H9 (cell line): ENCODE measurements at regions not wholly inside any gene's neighbourhood (a gene's known extent, or its start where the extent isn't known, plus 50 kb on each side); places are given as distances from the start of the nearest gene placed in this dataset.

Source experiments
- DNase-seq: peaks from one replicate; pipeline ENCODE4 v3.0.0-alpha.2; 2017
- H2AFZ ChIP-seq: one replicate; pipeline ENCODE4 v1.6.1; 2013; ENCODE audit warnings: mild to moderate bottlenecking, low read length, control low read depth, moderate library complexity
- H2AK5ac ChIP-seq: 2 replicates; pipeline ENCODE4 v1.6.1; 2013; ENCODE audit warnings: low read length, control low read depth, mixed read lengths; ENCODE audit not compliant: insufficient read length
- H2BK120ac ChIP-seq: one replicate; pipeline ENCODE4 v1.6.1; 2013; ENCODE audit warnings: low read depth, mild to moderate bottlenecking, low read length, control low read depth, inconsistent platforms; ENCODE audit not compliant: poor library complexity, severe bottlenecking
- H2BK12ac ChIP-seq: 2 replicates; pipeline ENCODE4 v1.6.1; 2013; ENCODE audit warnings: low read length, control low read depth, mixed read lengths, low read depth; ENCODE audit not compliant: insufficient read length
- H2BK15ac ChIP-seq: 2 replicates; pipeline ENCODE4 v1.6.1; 2013; ENCODE audit warnings: low read depth, low read length, control low read depth
- H2BK20ac ChIP-seq: one replicate; pipeline ENCODE4 v1.6.1; 2013; ENCODE audit warnings: low read depth, mild to moderate bottlenecking, low read length, control low read depth, inconsistent platforms; ENCODE audit not compliant: poor library complexity, severe bottlenecking
- H2BK5ac ChIP-seq: 2 replicates; pipeline ENCODE4 v1.6.1; 2013; ENCODE audit warnings: low read length, control low read depth, mixed read lengths; ENCODE audit not compliant: insufficient read length
- H3K14ac ChIP-seq: 2 replicates; pipeline ENCODE4 v1.6.1; 2013; ENCODE audit warnings: low read length, control low read depth; ENCODE audit not compliant: insufficient read depth
- H3K18ac ChIP-seq: 2 replicates; pipeline ENCODE4 v1.6.1; 2013; ENCODE audit warnings: low read depth, mild to moderate bottlenecking, mixed read lengths, low read length, control low read depth; ENCODE audit not compliant: insufficient read length
- H3K23ac ChIP-seq: 2 replicates; pipeline ENCODE4 v1.6.1; 2013; ENCODE audit warnings: low read length, control low read depth, mixed read lengths, low read depth; ENCODE audit not compliant: insufficient read length
- H3K23me2 ChIP-seq: 2 replicates; pipeline ENCODE4 v1.6.1; 2013; ENCODE audit warnings: low read depth, mild to moderate bottlenecking, mixed read lengths, low read length, control low read depth; ENCODE audit not compliant: insufficient read length, poor library complexity, severe bottlenecking
- H3K27ac ChIP-seq: 2 replicates; pipeline ENCODE4 v1.5.1; 2013; ENCODE audit warnings: low read length, control low read depth, mixed read lengths, low read depth; ENCODE audit not compliant: insufficient read length
- H3K27me3 ChIP-seq: 2 replicates; pipeline ENCODE4 v1.6.1; 2013; ENCODE audit warnings: low read length, control low read depth, inconsistent platforms; ENCODE audit not compliant: insufficient read depth
- H3K4ac ChIP-seq: 2 replicates; pipeline ENCODE4 v1.6.1; 2013; ENCODE audit warnings: low read depth, mild to moderate bottlenecking, control low read depth, inconsistent platforms, low read length, moderate library complexity
- H3K4me1 ChIP-seq: 2 replicates; pipeline ENCODE4 v1.6.1; 2013; ENCODE audit warnings: low read length, control low read depth, inconsistent platforms; ENCODE audit not compliant: insufficient read depth
- H3K4me2 ChIP-seq: 2 replicates; pipeline ENCODE4 v1.6.1; 2013; ENCODE audit warnings: low read length, control low read depth, mixed read lengths; ENCODE audit not compliant: insufficient read length, insufficient read depth
- H3K56ac ChIP-seq: 2 replicates; pipeline ENCODE4 v1.6.1; 2013; ENCODE audit warnings: low read depth, mild to moderate bottlenecking, mixed read lengths, low read length, control low read depth; ENCODE audit not compliant: insufficient read length
- H3K79me1 ChIP-seq: 2 replicates; pipeline ENCODE4 v1.6.1; 2013; ENCODE audit warnings: low read depth, mild to moderate bottlenecking, moderate library complexity, low read length, control low read depth, inconsistent platforms; ENCODE audit not compliant: insufficient read depth, poor library complexity, severe bottlenecking
- H3K79me2 ChIP-seq: 2 replicates; pipeline ENCODE4 v1.6.1; 2013; ENCODE audit warnings: low read length, control low read depth, inconsistent platforms; ENCODE audit not compliant: insufficient read depth
- H3K9ac ChIP-seq: 2 replicates; pipeline ENCODE4 v1.6.1; 2013; ENCODE audit warnings: low read length, control low read depth, mixed read lengths; ENCODE audit not compliant: insufficient read length; ENCODE audit errors: extremely low read depth
- H3K9me3 ChIP-seq: one replicate; pipeline ENCODE4 v1.6.1; 2013; ENCODE audit warnings: low read depth, low read length, inconsistent platforms; ENCODE audit not compliant: control insufficient read depth
- H3T11ph ChIP-seq: one replicate; pipeline ENCODE4 v1.6.1; 2013; ENCODE audit warnings: mild to moderate bottlenecking, low read length, control low read depth, inconsistent platforms
- H4K20me1 ChIP-seq: one replicate; pipeline ENCODE4 v1.6.1; 2013; ENCODE audit not compliant: control insufficient read depth, insufficient read length, insufficient read depth
- H4K5ac ChIP-seq: 2 replicates; pipeline ENCODE4 v1.6.1; 2013; ENCODE audit warnings: low read depth, mild to moderate bottlenecking, mixed read lengths, low read length, control low read depth; ENCODE audit not compliant: insufficient read length
- H4K8ac ChIP-seq: replicated peaks from 2 replicates; pipeline ENCODE4 v1.6.1; 2013; ENCODE audit warnings: low read length, control low read depth, mixed read lengths, low read depth; ENCODE audit not compliant: insufficient read length
- H4K91ac ChIP-seq: 2 replicates; pipeline ENCODE4 v1.6.1; 2013; ENCODE audit warnings: low read depth, mild to moderate bottlenecking, moderate library complexity, mixed read lengths, low read length, control low read depth; ENCODE audit not compliant: insufficient read length
- H3K27ac Mint-ChIP-seq, 3 experiments: 2 replicates in 2 of 3; 3 replicates in 1 of 3; pipeline ENCODE4 v1.8.0; 2020 to 2021; ENCODE audit warnings: mixed read lengths in 3 of 3, mild to moderate bottlenecking in 1 of 3, moderate library complexity in 1 of 3
- H3K27me3 Mint-ChIP-seq: 2 replicates; pipeline ENCODE4 v1.8.0; 2021; ENCODE audit warnings: low read depth, mild to moderate bottlenecking, moderate library complexity, mixed read lengths
- H3K36me3 Mint-ChIP-seq, 3 experiments: 2 replicates in 2 of 3; 3 replicates in 1 of 3; pipeline ENCODE4 v1.8.0; 2020 to 2021; ENCODE audit warnings: low read depth in 3 of 3, mixed read lengths in 3 of 3; ENCODE audit not compliant: insufficient read depth in 1 of 3
- H3K4me1 Mint-ChIP-seq, 2 experiments: 2 replicates each; pipeline ENCODE4 v1.8.0; 2020; ENCODE audit warnings: mixed read lengths in 2 of 2
- H3K4me3 Mint-ChIP-seq, 2 experiments: 2 replicates in 1 of 2; 3 replicates in 1 of 2; pipeline ENCODE4 v1.8.0; 2020 to 2021; ENCODE audit warnings: mild to moderate bottlenecking in 2 of 2, mixed read lengths in 2 of 2, moderate library complexity in 1 of 2
- H3K9me3 Mint-ChIP-seq, 2 experiments: 2 replicates in 1 of 2; 3 replicates in 1 of 2; pipeline ENCODE4 v1.8.0; 2020; ENCODE audit warnings: mild to moderate bottlenecking in 2 of 2, mixed read lengths in 2 of 2, moderate library complexity in 1 of 2
- WGBS: extraction: QIAGEN DNeasy Blood & Tissue Kit; methylation state at CpG from one replicate; pipeline ENCODE4 v1.1.7; 2013; ENCODE audit warnings: missing lambda C conversion rate, low lambda C conversion rate, mixed read lengths; ENCODE audit not compliant: insufficient read length; ENCODE audit errors: extremely low coverage; 5-methylcytosine and 5-hydroxymethylcytosine counted together
- TF ChIP-seq, protein P1 (sequence below): fragments of 200-600 bp; sonication (generic); conservative IDR thresholded peaks from 3 replicates; pipeline ENCODE4 v1.8.0; 2021; ENCODE audit warnings: antibody characterized with exemption, mild to moderate bottlenecking

DNA sequence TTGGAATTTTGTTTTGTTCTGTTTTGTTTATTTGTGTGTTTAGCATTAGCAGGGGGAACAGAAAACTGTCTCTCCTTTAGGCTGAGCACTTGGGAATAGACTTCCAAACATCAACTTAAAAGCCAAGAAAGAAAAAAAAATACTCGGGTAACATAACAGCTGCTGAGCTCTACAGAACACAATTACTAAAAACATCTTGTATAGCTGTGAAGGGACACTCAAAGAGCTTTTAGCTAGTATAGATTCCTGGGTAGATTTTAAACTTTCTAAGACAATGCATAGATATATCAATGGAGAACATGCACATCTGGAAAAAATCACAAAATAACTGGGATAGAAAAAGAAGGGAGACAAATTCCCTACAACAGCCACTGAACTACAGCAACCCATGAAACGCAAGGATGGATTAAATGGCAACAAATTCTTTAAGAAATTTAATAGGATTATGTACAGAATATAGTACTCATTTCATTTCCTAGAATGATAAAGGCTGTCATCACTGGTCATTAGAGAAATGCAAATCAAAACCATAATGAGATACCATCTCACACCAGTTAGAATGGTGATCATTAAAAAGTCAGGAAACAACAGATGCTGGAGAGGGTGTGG, 174.3 kb upstream of the KRR1 start:
- WGBS: no CpG with 5 or more reads among the region's 2 CpGs
- Mint-ChIP-seq H3K9me3 (peaks cover 8 to 11% of the 10 kb centered on the region in 2 experiments; a peak in 4 of 5 replicates), H3K36me3 (peaks cover 3 to 8% (median 8%) of the 10 kb centered on the region in 3 experiments), H3K27ac (no peak overlapping the region), H3K4me3 (no peak overlapping the region), H3K4me1 (peaks cover 16 to 18% of the 10 kb centered on the region in 2 experiments), H3K27me3 (no peaks in the 10 kb centered on the region; the same call in 1 of the 2 replicates)
- no peaks in the 10 kb centered on the region for H3K23me2 ChIP-seq
- H3K79me2 ChIP-seq: no peaks in the 10 kb centered on the region
- no peak overlapping the region for H4K8ac ChIP-seq
- H2BK20ac ChIP-seq: no peak overlapping the region
- TF ChIP-seq, protein P1, sequence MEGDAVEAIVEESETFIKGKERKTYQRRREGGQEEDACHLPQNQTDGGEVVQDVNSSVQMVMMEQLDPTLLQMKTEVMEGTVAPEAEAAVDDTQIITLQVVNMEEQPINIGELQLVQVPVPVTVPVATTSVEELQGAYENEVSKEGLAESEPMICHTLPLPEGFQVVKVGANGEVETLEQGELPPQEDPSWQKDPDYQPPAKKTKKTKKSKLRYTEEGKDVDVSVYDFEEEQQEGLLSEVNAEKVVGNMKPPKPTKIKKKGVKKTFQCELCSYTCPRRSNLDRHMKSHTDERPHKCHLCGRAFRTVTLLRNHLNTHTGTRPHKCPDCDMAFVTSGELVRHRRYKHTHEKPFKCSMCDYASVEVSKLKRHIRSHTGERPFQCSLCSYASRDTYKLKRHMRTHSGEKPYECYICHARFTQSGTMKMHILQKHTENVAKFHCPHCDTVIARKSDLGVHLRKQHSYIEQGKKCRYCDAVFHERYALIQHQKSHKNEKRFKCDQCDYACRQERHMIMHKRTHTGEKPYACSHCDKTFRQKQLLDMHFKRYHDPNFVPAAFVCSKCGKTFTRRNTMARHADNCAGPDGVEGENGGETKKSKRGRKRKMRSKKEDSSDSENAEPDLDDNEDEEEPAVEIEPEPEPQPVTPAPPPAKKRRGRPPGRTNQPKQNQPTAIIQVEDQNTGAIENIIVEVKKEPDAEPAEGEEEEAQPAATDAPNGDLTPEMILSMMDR: no peak
- no peak overlapping the region for H2BK12ac ChIP-seq
- no peak for DNase-seq
- no peak overlapping the region for H2AFZ ChIP-seq
- no peak overlapping the region for H3K27ac ChIP-seq
- H3T11ph ChIP-seq: no peak overlapping the region
- no peak overlapping the region for H2BK120ac ChIP-seq
- H4K20me1 ChIP-seq: no peaks in the 10 kb centered on the region
- no peak overlapping the region for H3K23ac ChIP-seq
- H2BK15ac ChIP-seq: no peak overlapping the region
- no peak overlapping the region for H3K56ac ChIP-seq
- no peak overlapping the region for H2BK5ac ChIP-seq
- H3K79me1 ChIP-seq: no peaks in the 10 kb centered on the region
- H3K14ac ChIP-seq: no peak overlapping the region
- no peak overlapping the region for H3K18ac ChIP-seq
- H4K91ac ChIP-seq: no peak overlapping the region
- no peak overlapping the region for H2AK5ac ChIP-seq
- H3K9me3 ChIP-seq: no peaks in the 10 kb centered on the region
- H3K4ac ChIP-seq: no peak overlapping the region
- H3K9ac ChIP-seq: no peak overlapping the region
- H3K4me2 ChIP-seq: no peak overlapping the region
- no peak overlapping the region for H4K5ac ChIP-seq
- no peaks in the 10 kb centered on the region for H3K27me3 ChIP-seq
- H3K4me1 ChIP-seq: peaks cover 2% of the 10 kb centered on the region; the same call in 1 of the 2 replicates
